Activated effector memory CD4-positive, alpha-beta T cell treated with anti-CD3 and anti-CD28 coated beads, Interleukin-2, amount 50 U/mL, for 16 hours (primary cell): ENCODE measurements at regions not wholly inside any gene's neighbourhood (a gene's known extent, or its start where the extent isn't known, plus 50 kb on each side); places are given as distances from the start of the nearest gene placed in this dataset.
"Not testable (repeated sequence)": the region's sequence is repeated elsewhere in the genome, so short reads cannot be mapped to it uniquely, and the experiment has no call there.

Experiments used
- DNase-seq: peaks from one replicate; pipeline ENCODE4 v3.0.0-alpha.2; 2020

DNA sequence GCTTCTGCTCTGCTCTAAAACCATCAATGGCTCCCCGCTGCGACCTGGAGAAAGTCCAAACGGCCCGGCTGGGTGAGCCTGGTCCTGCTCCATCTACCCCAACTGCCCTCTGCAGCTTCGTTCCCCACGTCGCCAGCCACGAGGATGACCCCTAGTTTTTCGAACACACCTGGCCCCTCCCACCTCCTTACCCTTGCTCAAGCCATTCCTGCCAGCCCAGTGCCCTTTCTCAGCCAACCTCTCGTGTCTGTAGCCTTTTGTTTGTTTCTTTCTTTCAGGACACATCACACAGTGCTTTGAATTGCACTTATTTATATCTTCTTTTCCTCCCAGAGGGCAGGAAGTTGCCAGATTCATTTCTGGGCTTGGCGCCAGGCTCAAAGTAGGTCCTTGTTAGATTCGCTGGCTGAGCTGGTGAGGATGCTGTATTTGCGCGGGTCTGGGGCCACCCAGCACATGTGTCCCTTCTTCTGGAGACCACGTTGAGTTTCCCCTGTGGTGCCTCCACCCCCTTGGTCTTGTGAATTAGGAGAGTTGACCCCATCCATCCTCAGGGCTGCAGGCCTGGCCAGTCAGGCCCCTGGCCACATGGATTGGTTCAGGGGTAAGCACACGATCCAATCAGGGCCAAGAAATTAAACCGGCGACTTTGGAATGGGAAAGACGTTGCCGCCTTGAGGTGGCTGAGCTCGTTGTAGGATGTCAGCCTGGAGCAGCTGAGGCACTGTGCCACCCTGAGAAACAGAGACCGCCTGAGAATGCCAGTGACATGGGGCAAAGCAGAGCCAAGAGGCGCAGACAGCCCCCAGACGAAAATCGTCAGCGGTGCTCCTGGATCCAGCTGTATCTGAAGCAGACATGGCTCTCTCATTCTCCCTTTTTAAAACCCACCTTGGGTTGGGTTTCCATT, 156.0 kb downstream of the CEBPB start:
- DNase-seq = no peak

GRCh38 chr20:50347284-50348063, 156.8 kb downstream of the CEBPB start:
- no peak for DNase-seq

- no peak for DNase-seq
Measured at GRCh38 chr20:50348096-50348495, 157.5 kb downstream of the CEBPB start.

GRCh38 chr20:50350510-50351249, 159.5 kb upstream of the PTPN1 start:
- DNase-seq = no peak

GRCh38 chr20:50351541-50351940, 158.6 kb upstream of the PTPN1 start:
- DNase-seq = no peak

- no peak for DNase-seq
Measured at GRCh38 chr20:50353289-50353961, 156.8 kb upstream of the PTPN1 start.

- no peak for DNase-seq
Measured at GRCh38 chr20:50354721-50355589, 155.2 kb upstream of the PTPN1 start.

DNA sequence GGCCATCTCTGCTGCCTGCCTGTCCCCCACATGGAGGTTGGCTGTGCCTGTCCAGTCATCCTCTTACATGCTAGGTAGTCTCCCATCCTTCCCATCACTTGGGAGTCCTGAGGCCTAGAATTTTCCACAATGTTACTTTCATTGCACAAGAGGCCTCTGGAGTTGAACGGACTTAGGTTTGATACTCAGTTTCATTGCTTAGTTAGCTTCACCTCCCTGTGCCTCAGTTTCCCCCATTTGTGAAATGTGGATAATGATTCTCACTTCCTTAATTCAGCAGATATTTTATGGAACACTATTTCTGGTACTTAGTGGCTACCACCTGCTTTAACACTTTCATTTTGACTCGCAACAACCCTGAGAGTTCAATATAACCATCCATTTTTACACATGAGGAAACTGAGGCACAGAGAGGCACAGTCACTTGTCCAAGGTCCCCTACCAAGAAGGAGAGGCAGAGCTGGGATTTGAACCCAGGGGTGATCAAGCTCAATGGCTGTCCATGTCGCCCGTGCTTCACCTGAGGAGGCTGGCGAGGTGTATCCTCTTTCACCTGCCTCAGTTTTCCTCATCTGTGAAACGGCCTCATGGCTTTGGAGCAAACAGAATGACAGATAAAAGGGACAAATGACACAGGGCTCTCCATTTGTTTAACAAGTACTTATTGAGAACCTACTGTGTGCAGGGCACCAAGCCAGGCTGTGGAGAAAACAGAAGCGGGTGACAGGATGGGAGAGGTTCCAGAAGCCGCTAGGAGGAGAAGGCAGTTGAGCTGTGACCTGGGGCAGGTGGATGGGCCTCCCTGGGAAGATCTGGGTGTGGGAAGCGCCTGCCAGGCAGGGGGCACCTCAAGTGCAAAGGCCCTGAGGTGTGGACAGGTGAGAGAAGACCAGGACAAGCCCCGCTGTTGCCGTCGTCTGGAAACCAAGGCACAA, 154.3 kb upstream of the PTPN1 start:
- DNase-seq = no peak

- no peak for DNase-seq
Measured at GRCh38 chr20:50356525-50356885, 153.7 kb upstream of the PTPN1 start.

GRCh38 chr20:50356962-50357782, 153.0 kb upstream of the PTPN1 start:
- no peak for DNase-seq

GRCh38 chr20:50357783-50358161, 152.4 kb upstream of the PTPN1 start:
- DNase-seq = no peak

GRCh38 chr20:50358166-50358565, 152.0 kb upstream of the PTPN1 start:
- DNase-seq = no peak

DNA sequence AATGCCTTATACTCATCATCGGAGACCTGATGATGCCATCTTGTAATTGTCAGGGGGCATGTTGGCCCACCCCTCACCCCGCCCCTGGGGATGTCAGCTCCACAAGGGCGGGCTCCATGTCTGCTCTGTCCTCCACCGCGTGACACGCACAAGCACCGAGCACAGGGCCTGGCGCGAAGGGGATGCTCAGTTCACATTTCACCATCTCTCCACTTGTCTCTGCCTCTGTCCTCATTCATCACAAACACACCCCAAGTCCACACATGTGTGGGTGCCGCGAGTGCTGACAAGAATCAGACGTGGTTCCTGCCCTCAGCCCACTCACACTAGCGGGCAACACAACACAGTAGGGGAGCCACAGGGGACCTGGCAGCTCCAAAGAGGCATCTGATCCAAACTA, 151.2 kb upstream of the PTPN1 start:
- DNase-seq = no peak

- DNase-seq = no peak
Measured at GRCh38 chr20:50359607-50360217, 150.5 kb upstream of the PTPN1 start.

DNA sequence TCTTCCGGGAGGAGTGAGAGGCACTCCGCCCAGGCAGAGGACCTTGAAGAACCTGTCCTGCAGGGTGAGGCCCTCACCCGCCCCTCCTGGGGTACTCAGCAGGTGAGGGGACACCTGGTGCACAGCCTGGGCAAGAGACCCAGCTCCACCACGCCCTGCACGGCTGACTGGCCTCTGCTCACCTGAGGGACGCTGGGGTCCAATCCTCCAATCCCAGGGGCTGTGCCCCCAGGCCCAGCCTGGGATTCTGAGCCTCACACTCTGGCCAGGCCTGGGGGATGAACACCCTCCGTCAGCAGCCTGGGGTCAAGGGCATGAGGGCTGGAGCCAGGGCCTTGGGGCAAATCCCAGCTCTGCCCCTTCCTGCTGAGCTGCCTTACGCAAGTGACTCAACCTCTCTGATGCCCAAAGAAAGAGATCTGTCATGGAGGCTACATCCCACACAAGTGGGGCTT, 149.9 kb upstream of the PTPN1 start:
- no peak for DNase-seq

DNA sequence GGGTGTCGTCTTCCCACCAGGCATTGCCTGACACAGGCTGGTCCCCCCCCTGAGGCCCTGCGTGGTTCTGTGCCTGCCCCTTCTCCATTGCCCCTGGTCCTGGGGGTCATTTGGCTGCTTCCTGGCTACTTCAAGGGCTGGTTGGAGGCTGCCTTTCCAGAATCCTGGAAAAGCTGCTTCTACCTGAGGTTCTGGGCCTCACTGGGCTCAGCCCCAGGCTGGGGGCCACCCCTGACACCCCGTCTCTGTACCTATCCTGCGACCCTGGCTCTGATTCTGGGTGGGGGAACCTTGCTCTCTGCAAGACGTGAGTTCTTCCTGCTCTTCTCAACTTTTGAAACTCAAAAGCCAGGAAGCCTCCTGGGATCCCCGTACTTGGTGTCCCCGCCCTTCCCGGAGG, 149.3 kb upstream of the PTPN1 start:
- no peak for DNase-seq

GRCh38 chr20:50362177-50362576, 148.0 kb upstream of the PTPN1 start:
- not testable (repeated sequence) for DNase-seq

- DNase-seq = no peak
Measured at GRCh38 chr20:50363027-50363426, 147.2 kb upstream of the PTPN1 start.

DNA sequence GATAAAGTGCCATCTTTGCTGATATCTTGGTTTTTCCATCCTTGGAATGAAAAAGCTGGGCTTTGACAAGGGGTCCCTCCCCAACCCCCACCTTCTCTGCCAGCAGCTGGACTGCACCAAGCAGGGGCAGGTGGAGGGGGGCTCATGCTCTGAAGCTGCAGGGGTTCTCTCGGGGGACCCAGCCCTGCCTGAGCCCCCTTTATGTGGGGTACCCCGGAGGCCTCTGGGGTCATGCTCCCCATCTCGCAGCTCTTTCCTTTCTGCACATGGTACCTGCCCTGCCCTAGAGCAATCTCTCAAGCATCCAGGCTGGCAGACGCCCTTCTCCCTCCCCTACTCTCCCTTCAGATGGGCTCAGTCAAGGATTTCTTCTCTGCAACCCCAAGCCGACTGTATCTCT, 146.7 kb upstream of the PTPN1 start:
- DNase-seq = no peak
